ENCODE measurements at regions not wholly inside any gene's neighbourhood (a gene's known extent, or its start where the extent isn't known, plus 50 kb on each side); places are given as distances from the start of the nearest gene placed in this dataset.

GRCh38 chr1:57794078-57794477 lies 370.2 kb upstream of the DAB1 start:
- no peak overlapping the region for H3K4me3 ChIP-seq
- intact Hi-C loops (cut with DNase I): no loop called here
- no peak overlapping the region for H3K27ac ChIP-seq
- H3K9me3 ChIP-seq: no peaks in the 10 kb centered on the region
- H3K36me3 ChIP-seq: no peaks in the 10 kb centered on the region
- H3K27me3 ChIP-seq (ENCODE audit: low read depth): no peaks in the 10 kb centered on the region
- TF ChIP-seq, protein P1, sequence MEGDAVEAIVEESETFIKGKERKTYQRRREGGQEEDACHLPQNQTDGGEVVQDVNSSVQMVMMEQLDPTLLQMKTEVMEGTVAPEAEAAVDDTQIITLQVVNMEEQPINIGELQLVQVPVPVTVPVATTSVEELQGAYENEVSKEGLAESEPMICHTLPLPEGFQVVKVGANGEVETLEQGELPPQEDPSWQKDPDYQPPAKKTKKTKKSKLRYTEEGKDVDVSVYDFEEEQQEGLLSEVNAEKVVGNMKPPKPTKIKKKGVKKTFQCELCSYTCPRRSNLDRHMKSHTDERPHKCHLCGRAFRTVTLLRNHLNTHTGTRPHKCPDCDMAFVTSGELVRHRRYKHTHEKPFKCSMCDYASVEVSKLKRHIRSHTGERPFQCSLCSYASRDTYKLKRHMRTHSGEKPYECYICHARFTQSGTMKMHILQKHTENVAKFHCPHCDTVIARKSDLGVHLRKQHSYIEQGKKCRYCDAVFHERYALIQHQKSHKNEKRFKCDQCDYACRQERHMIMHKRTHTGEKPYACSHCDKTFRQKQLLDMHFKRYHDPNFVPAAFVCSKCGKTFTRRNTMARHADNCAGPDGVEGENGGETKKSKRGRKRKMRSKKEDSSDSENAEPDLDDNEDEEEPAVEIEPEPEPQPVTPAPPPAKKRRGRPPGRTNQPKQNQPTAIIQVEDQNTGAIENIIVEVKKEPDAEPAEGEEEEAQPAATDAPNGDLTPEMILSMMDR (IDR thresholded peaks at IDR 0.05): no peak
- no peak for DNase-seq
- ATAC-seq: no peak
- H3K4me1 ChIP-seq: no peaks in the 10 kb centered on the region

DNA sequence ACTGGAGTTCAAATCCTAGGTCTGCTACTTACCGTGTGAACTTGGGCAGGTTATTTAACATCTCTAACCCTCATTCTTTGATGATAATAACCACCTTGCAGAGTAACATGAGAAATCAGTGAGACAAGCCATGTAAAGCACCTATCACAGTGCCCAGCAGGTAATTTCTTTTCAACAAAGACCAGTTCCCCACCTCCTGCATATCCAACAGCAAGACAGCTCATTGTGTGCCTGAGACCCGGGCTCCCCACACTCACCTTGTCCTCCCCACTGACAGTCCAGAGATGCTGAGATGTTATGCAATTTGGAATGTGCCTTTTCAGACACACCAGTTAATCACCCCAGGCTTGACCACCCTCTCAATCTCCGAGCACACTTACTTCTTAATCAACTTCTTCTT lies 367.6 kb upstream of the DAB1 start:
- Histone ChIP-seq H3K27ac (no peak overlapping the region), H3K4me1 (no peaks in the 10 kb centered on the region), H3K9me3 (no peaks in the 10 kb centered on the region), H3K4me3 (no peak overlapping the region), H3K36me3 (no peaks in the 10 kb centered on the region), H3K27me3 (ENCODE audit: low read depth) (no peaks in the 10 kb centered on the region)
- no peak for DNase-seq
- intact Hi-C loops (cut with DNase I): no loop called here
- TF ChIP-seq, protein P1 (IDR thresholded peaks at IDR 0.05): no peak
- no peak for ATAC-seq

DNA sequence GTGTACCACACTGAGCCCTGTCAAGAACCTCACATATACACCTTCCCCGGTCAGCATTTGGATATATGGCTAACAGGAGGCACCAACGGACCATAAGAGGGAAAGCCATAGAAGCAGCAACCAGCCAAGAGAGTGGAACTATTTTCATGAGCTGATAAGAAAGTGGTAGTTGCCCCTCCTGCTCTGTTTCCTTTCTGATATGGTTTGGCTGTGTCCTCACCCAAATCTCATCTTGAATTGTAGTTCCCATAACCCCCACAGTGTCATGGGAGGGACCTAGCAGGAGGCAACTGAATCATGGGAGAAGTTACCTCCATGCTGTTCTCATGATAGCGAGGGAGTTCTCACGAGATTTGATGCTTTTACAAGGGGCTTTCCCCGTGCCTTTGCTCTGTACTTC lies 366.1 kb upstream of the DAB1 start:
- Histone ChIP-seq H3K9me3 (no peaks in the 10 kb centered on the region), H3K4me1 (no peaks in the 10 kb centered on the region), H3K4me3 (no peak overlapping the region), H3K36me3 (no peaks in the 10 kb centered on the region), H3K27me3 (ENCODE audit: low read depth) (no peaks in the 10 kb centered on the region), H3K27ac (no peak overlapping the region)
- TF ChIP-seq, protein P1 (IDR thresholded peaks at IDR 0.05): no peak
- no peak for DNase-seq
- intact Hi-C loops (cut with DNase I): no loop called here
- peak in 1 of 2 donors; percentile 29 for ATAC-seq

- Histone ChIP-seq H3K9me3 (no peaks in the 10 kb centered on the region), H3K27me3 (ENCODE audit: low read depth) (no peaks in the 10 kb centered on the region), H3K36me3 (no peaks in the 10 kb centered on the region), H3K4me3 (no peak overlapping the region), H3K27ac (no peak overlapping the region), H3K4me1 (no peaks in the 10 kb centered on the region)
- DNase-seq (no peak), ATAC-seq (no peak)
- intact Hi-C loops (cut with DNase I): no loop called here
- TF ChIP-seq, protein P1 (IDR thresholded peaks at IDR 0.05): no peak
Measured at GRCh38 chr1:57788313-57788712, 364.5 kb upstream of the DAB1 start.

DNA sequence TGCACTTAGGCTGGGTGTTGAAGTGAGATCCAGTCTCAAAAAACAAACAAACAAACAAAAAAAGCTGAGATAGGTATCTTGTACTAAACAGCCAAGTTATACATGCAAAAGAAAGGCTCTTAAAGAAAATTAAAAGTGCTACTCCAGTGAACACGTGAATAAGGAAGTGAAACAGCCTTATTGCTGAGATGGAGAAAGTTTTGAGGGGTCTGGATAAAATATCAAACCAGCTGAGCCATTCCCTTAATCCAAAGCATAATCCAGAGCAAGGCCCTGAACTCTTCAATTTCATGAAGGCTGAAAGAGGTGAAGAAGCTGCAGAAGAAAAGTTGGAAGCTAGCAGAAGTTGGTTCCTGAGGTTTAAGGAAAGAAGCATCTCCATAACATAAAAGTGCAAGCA lies 360.5 kb upstream of the DAB1 start:
- H3K4me3 ChIP-seq: no peak overlapping the region
- DNase-seq (no peak), ATAC-seq (no peak)
- no peak overlapping the region for H3K27ac ChIP-seq
- H3K9me3 ChIP-seq: no peaks in the 10 kb centered on the region
- H3K4me1 ChIP-seq: no peaks in the 10 kb centered on the region
- intact Hi-C loops (cut with DNase I): no loop called here
- no peaks in the 10 kb centered on the region for H3K27me3 ChIP-seq (ENCODE audit: low read depth)
- H3K36me3 ChIP-seq: no peaks in the 10 kb centered on the region
- TF ChIP-seq, protein P1 (IDR thresholded peaks at IDR 0.05): no peak

GRCh38 chr1:57782357-57782756 lies 358.5 kb upstream of the DAB1 start:
- TF ChIP-seq, protein P1 (IDR thresholded peaks at IDR 0.05): no peak

More at GRCh38 chr1:57782357-57782756, 358.5 kb upstream of the DAB1 start:
- H3K36me3 ChIP-seq: no peaks in the 10 kb centered on the region
- intact Hi-C loops (cut with DNase I): no loop called here
- H3K27ac ChIP-seq: no peak overlapping the region
- no peak for DNase-seq
- no peak for ATAC-seq
- H3K27me3 ChIP-seq (ENCODE audit: low read depth): no peaks in the 10 kb centered on the region
- no peaks in the 10 kb centered on the region for H3K4me1 ChIP-seq
- H3K9me3 ChIP-seq: no peaks in the 10 kb centered on the region
- no peak overlapping the region for H3K4me3 ChIP-seq
